ENCODE measurements at regions not wholly inside any gene's neighbourhood (a gene's known extent, or its start where the extent isn't known, plus 50 kb on each side); places are given as distances from the start of the nearest gene placed in this dataset.

- no peak overlapping the region for H3K4me3 ChIP-seq (ENCODE audit: low read depth, low read length)
- no peak overlapping the region for H3K4me2 ChIP-seq (ENCODE audit: low read length)
- no peak overlapping the region for H3K9ac ChIP-seq
- no peak overlapping the region for H3K27ac ChIP-seq
- no peaks in the 10 kb centered on the region for H3K9me3 ChIP-seq (ENCODE audit: control insufficient read depth, low read length)
- TF ChIP-seq, protein P1, sequence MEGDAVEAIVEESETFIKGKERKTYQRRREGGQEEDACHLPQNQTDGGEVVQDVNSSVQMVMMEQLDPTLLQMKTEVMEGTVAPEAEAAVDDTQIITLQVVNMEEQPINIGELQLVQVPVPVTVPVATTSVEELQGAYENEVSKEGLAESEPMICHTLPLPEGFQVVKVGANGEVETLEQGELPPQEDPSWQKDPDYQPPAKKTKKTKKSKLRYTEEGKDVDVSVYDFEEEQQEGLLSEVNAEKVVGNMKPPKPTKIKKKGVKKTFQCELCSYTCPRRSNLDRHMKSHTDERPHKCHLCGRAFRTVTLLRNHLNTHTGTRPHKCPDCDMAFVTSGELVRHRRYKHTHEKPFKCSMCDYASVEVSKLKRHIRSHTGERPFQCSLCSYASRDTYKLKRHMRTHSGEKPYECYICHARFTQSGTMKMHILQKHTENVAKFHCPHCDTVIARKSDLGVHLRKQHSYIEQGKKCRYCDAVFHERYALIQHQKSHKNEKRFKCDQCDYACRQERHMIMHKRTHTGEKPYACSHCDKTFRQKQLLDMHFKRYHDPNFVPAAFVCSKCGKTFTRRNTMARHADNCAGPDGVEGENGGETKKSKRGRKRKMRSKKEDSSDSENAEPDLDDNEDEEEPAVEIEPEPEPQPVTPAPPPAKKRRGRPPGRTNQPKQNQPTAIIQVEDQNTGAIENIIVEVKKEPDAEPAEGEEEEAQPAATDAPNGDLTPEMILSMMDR (IDR thresholded peaks at IDR 0.05), result no peak
- no peaks in the 10 kb centered on the region for H3K36me3 ChIP-seq (ENCODE audit: control insufficient read depth, insufficient read depth, low read length)
- no peak overlapping the region for H2AFZ ChIP-seq
- H3K27me3 ChIP-seq (ENCODE audit: control insufficient read depth, insufficient read depth, low read length), result no peaks in the 10 kb centered on the region
- peaks cover 2% of the 10 kb centered on the region for H3K4me1 ChIP-seq
- no peaks in the 10 kb centered on the region for H3K79me2 ChIP-seq
Measured at GRCh38 chr18:7382328-7383001, 151.6 kb downstream of the LRRC30 start.

GRCh38 chr18:7383002-7383980 lies 152.4 kb downstream of the LRRC30 start:
- Histone ChIP-seq H3K9ac (no peak overlapping the region), H3K4me3 (ENCODE audit: low read depth, low read length) (no peak overlapping the region), H3K4me2 (ENCODE audit: low read length) (no peak overlapping the region), H2AFZ (no peak overlapping the region), H3K4me1 (peaks cover 2% of the 10 kb centered on the region), H3K27ac (no peak overlapping the region), H3K27me3 (ENCODE audit: control insufficient read depth, insufficient read depth, low read length) (no peaks in the 10 kb centered on the region), H3K79me2 (no peaks in the 10 kb centered on the region), H3K36me3 (ENCODE audit: control insufficient read depth, insufficient read depth, low read length) (no peaks in the 10 kb centered on the region), H3K9me3 (ENCODE audit: control insufficient read depth, low read length) (no peaks in the 10 kb centered on the region)
- TF ChIP-seq, protein P1 (IDR thresholded peaks at IDR 0.05), result no peak

GRCh38 chr18:7388741-7389140 lies 157.9 kb downstream of the LRRC30 start:
- no peak overlapping the region for H3K4me3 ChIP-seq (ENCODE audit: low read depth, low read length)
- no peak overlapping the region for H3K9ac ChIP-seq
- no peak overlapping the region for H3K27ac ChIP-seq
- no peaks in the 10 kb centered on the region for H3K36me3 ChIP-seq (ENCODE audit: control insufficient read depth, insufficient read depth, low read length)
- peaks cover 2% of the 10 kb centered on the region for H3K4me1 ChIP-seq
- TF ChIP-seq, protein P1 (IDR thresholded peaks at IDR 0.05), result no peak
- no peaks in the 10 kb centered on the region for H3K9me3 ChIP-seq (ENCODE audit: control insufficient read depth, low read length)
- no peak overlapping the region for H2AFZ ChIP-seq
- no peak overlapping the region for H3K4me2 ChIP-seq (ENCODE audit: low read length)
- H3K79me2 ChIP-seq, result no peaks in the 10 kb centered on the region
- H3K27me3 ChIP-seq (ENCODE audit: control insufficient read depth, insufficient read depth, low read length), result no peaks in the 10 kb centered on the region

DNA sequence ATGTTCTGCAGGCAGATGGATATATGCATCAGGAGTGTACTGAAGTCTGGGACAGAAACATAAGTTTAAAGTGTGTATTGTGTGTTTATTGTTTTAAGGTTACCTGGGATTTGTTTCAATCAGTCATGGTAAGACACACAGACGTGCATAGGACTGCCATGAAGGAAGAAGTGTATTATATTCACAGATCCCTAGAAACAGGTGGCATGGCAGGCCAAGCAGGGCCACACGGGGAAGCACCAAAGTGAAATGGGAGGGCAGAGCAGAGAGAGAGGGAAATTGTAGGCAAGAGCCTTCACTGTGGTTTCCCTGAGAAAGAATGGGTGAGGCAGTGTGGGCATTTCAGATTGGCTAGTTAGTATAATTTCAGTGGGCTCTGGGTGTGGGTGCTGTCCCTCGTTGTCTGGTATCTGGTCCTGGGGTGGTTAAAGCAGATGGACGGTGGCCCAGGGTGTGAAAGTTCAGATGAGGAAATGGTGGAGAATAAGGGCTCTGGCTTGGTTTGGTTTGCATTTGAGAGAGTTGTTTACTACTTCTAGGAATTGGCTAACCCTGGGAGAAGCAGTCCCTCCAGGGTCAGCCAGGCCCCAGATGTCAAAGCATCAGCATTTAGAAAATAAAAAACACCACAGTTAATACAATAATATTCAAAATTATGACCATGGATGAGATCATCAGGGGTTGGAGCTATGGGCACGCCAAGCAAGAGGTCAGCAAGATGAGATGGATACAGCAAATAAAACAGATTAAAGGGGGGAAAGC lies 160.0 kb downstream of the LRRC30 start:
- Histone ChIP-seq H3K27me3 (ENCODE audit: control insufficient read depth, insufficient read depth, low read length) (no peaks in the 10 kb centered on the region), H3K27ac (no peak overlapping the region), H3K4me3 (ENCODE audit: low read depth, low read length) (no peak overlapping the region), H3K4me1 (peaks cover 2% of the 10 kb centered on the region), H3K9me3 (ENCODE audit: control insufficient read depth, low read length) (no peaks in the 10 kb centered on the region), H3K36me3 (ENCODE audit: control insufficient read depth, insufficient read depth, low read length) (no peaks in the 10 kb centered on the region), H3K79me2 (no peaks in the 10 kb centered on the region), H2AFZ (no peak overlapping the region), H3K4me2 (ENCODE audit: low read length) (no peak overlapping the region), H3K9ac (no peak overlapping the region)
- TF ChIP-seq, protein P1 (IDR thresholded peaks at IDR 0.05), result no peak

Measured in parathyroid adenoma (tissue), 2 donors.